GM19328 (cell line): ENCODE measurements at regions not wholly inside any gene's neighbourhood (a gene's known extent, or its start where the extent isn't known, plus 50 kb on each side); places are given as distances from the start of the nearest gene placed in this dataset.
"Not testable (repeated sequence)": the region's sequence is repeated elsewhere in the genome, so short reads cannot be mapped to it uniquely, and the experiment has no call there.

ENCODE experiments used
- ATAC-seq: cut with Tn5 transposase; IDR thresholded peaks from one replicate; pipeline ENCODE4 v1.9.1; 2021; ENCODE audit warnings: mild to moderate bottlenecking, moderate library complexity; ENCODE audit not compliant: unreplicated experiment

DNA sequence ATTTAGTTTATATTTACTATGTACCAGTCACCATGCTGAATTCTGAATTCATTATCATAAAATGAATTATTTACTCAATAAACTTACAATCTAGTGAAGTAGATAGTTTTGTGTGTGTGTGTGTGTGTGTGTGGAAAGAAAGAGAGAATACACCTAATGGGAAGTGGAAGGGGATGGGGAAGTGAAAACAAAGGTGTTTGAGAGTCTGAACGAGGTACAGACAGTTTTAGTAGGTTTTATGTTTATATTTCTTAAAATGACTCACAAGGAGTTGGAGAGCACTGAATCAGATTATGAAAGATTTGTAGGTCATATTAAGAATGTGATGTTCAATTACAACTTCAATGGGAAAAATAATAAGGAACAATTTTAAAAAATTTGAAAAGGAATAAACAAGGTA is 1753.0 kb downstream of the SLITRK1 start:
- no peak for ATAC-seq

DNA sequence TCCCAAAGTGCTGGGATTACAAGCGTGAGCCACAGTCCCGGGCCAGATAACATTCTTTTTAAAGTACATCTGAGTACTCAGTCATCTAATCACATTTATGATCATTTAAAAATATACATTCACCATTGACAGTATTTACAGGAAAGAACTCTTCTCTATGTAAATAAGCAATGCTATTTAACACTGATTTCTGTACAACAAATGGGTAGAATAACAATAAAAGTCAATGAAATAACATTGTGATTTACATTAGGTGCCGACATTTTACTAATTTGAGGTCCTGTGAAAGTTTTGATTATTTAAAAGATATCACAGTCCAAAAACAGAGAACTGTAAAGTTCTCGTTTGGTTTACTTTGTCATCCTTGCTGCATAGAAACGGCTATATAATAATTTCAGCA is 1763.7 kb downstream of the SLITRK1 start:
- ATAC-seq = no peak

DNA sequence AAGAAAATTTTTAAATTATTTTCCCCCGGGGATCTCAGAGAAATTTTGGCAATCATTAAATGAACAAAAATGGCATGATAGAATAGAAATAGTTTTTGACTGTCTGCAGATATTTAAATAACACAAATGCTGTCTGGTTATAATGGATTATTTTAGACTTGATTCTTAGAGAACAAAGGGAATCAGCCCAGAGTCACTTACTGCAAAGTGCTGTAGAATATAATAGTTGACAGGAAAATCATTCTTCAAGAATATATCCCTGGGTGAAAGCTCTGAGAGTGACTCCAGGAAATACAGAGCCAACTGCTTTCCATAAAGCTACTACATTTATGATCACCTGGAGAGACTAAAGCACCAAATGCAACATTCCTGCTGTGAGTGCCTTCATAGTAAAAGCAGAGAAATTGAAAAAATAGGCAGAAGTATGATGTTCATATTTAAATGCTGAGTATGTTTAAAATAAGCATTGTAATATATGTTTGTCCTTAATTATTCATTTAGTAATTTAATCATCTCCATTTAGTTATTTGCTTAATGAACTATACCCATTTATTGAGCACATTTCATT is 1765.8 kb downstream of the SLITRK1 start:
- no peak for ATAC-seq

DNA sequence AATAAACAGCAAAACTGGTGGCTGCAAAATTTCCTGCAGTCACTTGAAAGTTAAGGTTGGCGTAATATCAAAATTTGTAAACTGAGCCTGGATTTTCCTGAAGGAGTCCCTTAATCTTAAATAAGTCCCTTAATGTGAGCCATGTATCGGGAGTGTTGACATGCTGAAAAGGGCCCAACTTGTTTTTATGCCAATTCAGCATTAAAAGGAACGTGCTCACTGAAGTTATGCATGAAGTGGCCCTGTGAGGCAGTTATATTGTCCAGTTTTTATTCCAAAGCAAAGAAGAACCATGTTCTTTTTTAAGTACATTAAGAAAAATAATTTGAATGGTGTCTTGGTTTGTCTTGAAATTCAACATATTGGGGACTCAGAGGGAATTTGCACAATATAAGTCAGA is 1766.9 kb downstream of the SLITRK1 start:
- ATAC-seq = no peak

DNA sequence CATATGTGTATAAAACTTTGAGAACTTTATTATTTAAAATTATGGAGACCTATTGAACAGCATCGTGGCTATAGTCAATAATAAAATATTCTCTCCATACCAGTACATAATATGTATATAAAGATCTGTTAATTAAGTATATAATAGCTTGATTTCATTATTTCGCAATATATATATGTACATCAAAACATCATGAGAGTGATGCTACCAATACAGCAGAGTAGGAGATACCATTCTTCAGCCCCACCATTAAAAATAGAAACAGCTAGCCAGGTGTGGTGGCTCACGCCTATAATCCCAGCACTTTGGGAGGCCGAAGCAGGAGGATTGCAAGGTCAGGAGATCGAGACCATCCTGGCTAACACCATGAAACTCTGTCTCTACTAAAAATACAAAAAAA is 1755.3 kb upstream of the SPRY2 start:
- ATAC-seq = no peak

DNA sequence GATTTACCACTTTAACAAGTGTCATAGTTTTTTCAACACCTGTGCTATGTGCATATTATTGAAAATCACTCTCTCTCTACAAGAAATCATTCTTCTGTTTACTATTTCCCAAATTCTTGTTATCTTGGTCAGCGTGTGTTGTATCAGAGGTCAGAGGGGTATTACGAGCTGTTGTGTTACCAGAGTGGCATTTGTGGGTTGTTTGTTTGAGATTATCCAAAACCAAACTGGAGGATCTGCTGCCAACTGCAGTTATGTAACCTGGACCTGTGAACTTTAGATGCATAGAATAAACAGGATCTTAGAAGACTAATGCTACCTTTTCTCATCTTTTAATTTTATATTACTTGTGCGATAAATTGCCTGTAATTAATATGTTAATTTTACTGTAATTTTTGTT is 1751.4 kb upstream of the SPRY2 start:
- no peak for ATAC-seq

DNA sequence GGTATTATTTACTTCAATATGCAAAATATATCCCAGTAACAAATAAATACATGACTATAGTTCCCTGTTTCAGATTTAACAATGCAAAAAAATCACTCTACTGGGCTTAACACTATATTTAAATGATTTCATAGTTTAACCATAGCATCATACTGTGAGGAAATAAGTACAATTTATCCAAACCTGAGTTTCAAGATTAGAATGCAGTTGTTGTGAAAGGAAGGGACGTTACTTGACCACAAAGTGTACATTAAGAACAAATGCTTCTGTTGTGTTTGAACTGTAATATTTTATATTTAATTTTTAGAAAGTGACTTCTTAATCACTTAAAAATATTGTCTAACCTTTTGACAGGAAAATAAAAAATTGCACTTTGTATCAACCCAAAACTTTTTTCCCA is 1747.9 kb upstream of the SPRY2 start:
- ATAC-seq = no peak

DNA sequence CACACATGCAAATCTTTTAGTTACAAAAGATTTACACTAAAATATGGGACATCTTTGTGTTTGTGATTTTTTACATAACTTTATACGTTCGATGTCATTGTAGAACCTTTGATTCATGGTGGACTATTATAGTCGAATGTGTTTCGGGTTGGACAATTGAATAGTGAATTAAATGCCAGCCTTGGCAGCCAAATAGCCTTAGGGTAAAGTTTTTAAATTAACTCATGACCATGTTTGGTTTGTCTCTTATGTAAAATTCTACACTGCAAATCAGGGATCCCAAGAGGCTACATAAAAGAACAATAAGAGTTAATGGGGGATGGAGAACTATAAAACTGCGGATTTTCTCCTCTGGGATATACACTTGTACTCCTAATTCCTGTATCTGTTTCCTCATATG is 1735.6 kb upstream of the SPRY2 start:
- ATAC-seq = no peak

DNA sequence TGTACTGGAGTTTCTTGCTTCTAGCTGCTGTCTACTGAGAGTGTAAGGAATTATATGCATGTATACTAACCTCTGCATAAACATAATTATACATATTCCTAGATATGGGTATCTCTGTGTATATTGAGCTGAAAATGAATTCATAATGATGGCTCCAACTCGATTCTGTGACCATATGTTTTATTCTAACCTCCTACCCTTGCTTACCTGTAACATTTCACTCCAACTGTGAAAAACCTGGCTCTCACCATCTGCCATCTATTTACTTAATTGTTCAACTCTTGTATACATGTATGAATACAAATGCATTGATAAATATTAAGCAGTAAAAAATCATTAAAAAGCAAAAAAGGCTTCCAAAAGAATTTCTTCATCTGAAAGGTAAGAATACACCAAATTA is 1729.5 kb upstream of the SPRY2 start:
- no peak for ATAC-seq

DNA sequence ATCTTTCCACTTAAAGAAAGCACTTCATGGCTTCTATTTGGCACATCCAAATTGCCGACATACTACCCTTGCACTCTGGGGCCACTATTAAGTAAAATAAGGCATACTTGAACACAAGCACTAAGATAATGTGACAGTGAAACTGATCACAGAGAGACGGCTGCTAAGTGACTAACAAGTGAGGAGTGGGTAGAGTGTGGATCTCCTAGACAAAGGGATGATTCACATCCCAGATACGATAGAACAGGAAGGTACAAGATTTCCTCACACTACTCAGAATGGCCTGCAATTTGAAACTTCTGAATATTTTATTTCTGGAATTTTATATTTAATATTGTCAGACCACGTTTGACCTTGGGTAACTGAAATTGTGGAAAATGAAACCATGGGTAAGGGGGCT is 1721.8 kb upstream of the SPRY2 start:
- no peak for ATAC-seq

DNA sequence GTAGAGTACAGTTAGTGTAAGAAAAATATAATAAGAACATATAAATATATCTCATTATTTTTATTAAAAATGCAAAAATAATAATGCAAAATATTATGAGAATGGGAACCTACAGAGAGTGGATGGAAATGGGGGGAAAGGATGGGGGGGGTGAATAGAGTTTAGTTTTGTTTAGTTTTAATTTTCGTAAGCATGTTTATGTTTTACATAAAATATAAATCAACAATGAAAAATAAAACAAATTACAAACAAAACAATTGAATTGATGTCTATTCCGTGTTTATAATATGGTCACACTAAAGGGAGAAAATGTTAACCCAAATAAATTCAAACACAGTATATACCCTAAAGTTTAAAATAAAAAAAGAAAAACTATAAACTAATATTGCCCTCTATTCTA is 1717.4 kb upstream of the SPRY2 start:
- ATAC-seq = no peak

DNA sequence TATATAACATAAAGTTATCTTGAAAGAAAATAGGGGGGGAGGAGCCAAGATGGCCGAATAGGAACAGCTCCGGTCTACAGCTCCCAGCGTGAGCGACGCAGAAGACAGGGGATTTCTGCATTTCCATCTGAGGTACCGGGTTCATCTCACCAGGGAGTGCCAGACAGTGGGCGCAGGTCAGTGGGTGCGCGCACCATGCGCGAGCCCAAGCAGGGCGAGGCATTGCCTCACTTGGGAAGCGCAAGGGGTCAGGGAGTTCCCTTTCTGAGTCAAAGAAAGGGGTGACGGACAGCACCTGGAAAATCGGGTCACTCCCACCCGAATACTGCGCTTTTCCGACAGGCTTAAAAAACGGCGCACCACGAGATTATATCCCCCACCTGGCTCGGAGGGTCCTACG is 1704.4 kb upstream of the SPRY2 start:
- ATAC-seq = not testable (repeated sequence)

DNA sequence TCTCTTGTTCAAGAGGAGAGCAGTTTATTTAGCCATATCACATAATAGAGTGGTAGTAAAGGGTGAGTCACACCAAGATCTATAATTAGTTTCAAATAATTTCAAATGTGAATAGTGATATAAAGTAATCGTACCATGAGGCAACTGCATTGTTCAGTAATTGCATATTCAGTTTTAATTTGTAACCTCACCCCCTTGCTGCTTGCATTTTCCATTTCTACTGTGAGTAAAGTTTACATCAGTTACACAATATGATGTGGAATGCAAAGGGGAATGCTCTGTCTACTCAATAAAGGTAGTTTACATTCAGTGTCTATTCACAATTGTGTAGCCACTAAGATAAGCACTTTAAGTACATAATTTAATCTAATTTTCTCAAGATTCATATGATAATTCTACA is 1695.7 kb upstream of the SPRY2 start:
- ATAC-seq = no peak

DNA sequence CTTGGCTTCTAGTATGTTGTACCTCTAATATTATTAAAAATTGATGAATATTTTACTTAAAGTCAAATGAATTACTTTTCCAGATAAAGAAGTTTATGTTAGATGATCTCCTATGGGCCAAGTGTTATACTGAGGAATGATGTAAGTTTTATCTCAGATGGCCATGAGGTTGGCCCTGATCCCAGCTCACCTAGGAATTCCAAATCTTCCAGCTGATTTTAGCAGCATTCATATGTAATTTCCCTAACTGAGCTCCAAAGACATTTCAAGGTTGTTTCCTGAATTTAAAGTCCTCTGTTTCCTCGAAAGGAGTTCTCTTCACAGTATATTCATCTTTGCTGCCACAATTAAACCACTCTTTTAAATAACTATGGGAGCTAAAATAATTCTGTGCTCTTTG is 1670.4 kb upstream of the SPRY2 start:
- ATAC-seq = no peak

DNA sequence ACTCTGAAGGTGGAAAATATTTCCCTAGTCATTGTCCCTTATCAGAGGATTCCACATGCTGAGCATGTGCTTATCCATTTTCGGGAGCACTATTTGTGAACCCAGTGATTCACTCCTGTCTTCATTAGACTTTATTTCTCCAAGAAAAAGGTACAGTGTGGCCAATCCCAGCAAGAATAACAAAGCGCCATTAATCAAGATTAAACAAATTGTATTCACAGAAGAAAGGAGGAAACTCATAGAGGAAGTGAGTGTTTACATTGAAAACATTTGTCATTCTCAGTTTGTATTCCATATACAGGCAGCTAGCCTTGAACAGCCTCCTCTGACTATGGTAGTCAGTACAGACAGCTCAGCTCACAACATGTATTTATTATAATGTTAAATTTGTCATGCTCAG is 1669.9 kb upstream of the SPRY2 start:
- ATAC-seq = no peak

DNA sequence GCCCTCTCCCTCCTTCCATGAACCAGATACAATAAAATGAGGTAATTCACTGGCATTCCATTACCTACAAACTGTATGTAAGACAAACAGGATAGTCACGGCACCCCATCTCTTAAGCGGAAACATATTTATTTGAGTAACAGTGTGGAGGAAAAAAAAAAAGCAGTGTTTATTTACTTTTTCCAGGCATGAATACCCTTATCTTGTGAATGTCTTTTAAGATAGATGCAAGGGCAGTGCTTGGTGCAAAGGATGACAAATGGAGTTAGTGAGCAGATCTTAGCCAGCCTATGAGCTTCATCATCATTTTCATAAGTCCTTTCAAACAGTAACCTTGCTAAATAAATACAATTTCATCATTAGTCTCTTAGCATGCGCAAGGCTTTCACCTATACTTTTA is 1661.8 kb upstream of the SPRY2 start:
- ATAC-seq = no peak

DNA sequence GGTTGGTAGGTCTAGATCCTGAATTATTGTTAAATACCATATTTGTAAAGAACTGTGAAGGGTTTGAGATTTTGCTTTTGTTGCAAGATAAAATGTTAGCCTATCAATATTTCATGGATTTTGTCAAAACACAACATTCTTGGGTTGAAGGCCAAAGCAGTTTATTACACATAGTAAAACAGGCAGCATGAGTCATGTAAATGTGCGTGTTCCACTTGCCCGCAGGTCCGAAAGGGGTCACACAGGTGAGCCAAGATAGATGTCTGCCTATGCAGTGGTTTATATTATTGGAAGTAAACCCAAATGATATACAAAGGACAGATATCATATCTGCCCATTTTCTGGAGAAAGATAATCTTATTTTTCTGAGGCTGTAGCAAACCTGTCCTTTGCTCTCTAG is 1654.4 kb upstream of the SPRY2 start:
- no peak for ATAC-seq

DNA sequence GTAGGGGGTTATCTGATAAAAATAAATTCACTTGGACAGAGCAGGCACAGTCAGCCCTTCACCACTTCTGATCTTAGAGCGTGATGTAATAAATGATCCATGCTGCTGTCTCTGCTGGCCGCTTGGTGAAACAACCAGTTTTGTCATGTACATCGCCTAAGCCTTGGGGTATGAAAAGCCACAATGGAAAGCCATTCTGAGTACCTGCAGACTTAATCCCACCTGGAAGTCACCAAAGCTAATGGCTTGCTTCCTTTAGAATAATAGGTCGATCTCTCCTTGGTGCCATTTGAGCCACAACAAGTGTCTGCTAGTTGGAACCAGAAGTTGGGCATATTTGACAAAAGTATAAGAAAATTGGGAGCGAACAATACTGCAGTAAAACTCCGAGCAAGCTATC is 1649.7 kb upstream of the SPRY2 start:
- ATAC-seq = no peak

DNA sequence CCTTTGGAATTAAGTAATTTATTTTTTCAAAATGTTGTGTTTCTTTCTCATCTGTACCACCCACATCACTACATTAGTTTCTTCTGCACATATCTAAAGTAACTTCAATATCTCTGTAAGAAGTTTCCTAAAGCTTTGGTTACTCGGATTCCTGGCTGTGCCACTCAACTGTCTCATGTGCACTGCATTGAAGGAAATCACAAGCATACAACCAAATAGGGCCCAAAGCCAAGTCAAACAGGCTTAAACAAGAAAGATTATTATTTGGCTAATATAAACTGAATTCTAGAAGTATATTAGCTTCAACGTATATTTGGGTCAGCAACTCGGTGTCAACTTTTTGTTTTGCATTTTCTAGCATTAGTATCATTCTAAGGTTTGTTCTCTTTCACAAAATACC is 1647.6 kb upstream of the SPRY2 start:
- no peak for ATAC-seq

DNA sequence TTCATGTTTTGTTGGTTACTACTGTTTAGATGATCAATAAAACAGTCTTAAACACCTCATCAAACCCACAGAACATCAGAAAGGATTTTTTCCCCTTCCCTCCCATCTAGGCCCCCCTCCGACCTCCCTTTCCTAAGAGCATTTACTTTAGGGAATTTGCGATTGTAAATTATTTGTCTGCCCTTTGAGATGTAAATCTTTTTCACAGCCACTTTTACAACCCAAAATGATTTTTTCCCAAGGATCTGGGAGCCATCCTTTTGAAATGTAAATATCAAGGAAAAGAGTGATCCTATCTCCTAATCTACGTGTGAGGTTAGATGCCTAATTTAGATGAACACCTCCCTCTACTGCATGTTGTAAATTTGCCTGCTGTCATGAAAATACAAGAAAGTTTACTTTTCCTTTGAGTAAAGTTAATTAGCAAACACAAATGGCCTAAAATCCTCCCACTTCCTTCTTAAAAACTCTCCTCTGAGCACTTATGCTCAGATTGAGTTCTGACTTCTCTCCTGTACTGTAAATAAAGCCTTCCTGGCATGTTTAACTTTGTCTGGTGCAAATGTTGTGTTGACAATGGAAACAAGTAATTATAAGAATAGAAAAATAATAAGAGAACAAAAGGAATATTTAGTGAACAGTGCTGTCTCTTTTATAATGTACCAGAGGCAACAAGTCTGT is 1646.9 kb upstream of the SPRY2 start:
- no peak for ATAC-seq

DNA sequence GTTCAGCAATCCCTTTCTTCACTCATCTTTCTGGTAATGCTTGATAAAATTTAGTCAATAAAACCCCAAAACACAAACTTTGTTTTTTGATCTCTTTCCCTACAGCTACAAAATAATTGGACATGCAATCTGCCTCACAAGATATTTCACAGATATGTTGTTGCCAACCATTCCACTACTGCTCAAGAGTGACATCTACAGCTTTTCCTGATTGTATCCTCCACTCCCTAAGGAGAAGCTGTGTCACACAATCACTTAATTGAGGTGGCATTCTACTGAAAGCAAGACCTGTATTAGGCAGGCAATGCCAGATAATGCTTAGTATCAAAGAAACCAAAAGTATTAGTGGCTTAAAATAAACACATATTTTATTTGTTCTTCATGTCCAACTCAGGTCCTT is 1646.2 kb upstream of the SPRY2 start:
- ATAC-seq = no peak

DNA sequence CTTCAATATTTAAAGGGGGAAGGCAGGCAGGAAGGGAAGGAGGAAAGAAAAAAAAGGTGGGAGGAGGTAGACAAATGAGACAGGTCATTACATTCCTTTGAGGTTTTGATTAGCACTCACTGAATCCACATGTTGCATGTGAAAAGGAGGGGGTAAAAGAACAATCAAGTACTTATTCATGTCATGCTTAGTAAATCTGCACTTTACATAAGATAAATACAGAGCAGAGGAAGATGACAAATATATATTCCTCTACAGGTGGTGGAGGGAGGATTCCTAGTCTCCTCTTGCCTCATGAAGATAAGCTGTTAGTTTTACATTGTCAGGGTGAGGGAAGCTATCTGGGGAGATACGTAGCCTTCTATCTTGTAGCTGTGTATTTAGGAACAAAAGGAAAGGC is 1645.4 kb upstream of the SPRY2 start:
- ATAC-seq = no peak

DNA sequence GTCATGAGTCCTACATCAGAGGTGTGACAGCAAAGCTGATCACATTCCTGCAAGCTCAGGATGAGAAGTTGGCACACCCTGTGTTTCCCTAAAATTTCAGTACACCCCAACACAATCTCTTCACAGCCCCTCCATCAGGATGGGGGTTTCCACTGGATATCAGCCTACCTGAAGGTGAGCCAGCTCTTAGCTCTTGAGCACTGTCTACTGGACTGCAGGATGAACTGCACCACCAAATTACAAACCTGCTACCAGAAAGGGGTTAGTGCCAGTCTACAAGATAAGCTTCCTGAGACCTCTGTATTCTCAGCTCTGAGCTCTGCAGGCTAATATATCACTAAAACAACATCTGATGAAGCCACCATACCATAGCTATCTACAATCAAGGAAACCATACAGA is 1616.2 kb upstream of the SPRY2 start:
- no peak for ATAC-seq
